ENCODE measurements at regions not wholly inside any gene's neighbourhood (a gene's known extent, or its start where the extent isn't known, plus 50 kb on each side); places are given as distances from the start of the nearest gene placed in this dataset.

DNA sequence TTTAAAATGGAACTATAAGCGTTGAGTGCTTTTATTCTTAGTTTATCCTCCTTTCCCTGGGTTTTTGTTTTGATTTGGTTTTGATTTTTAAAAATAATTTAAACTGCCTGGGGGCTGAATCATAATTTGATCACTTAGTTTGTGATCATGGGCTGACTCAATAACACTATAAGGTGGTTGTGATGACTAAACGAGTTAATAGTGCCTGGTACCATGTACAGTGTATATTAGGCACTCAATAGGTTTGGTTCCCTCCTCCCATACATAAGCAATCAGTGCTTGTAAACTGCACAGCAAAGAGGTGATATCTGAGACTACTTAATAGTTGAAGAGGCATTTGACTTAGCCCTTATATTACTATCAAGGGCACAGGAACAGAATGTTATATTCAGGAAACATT, 200.9 kb upstream of the RFC3 start:
- DNase-seq (no peak), ATAC-seq (no peak)
- no peaks in the 10 kb centered on the region for H3K36me3 ChIP-seq
- H3K9me3 ChIP-seq = no peaks in the 10 kb centered on the region
- H3K4me1 ChIP-seq = peaks cover 4% of the 10 kb centered on the region
- TF ChIP-seq CTCF (IDR thresholded peaks at IDR 0.05) = no peak
- no peaks in the 10 kb centered on the region for H3K27me3 ChIP-seq (ENCODE audit: low read depth)
- intact Hi-C loops (cut with DNase I) = no loop called here
- no peak overlapping the region for H3K4me3 ChIP-seq
- H3K27ac ChIP-seq = no peak overlapping the region

DNA sequence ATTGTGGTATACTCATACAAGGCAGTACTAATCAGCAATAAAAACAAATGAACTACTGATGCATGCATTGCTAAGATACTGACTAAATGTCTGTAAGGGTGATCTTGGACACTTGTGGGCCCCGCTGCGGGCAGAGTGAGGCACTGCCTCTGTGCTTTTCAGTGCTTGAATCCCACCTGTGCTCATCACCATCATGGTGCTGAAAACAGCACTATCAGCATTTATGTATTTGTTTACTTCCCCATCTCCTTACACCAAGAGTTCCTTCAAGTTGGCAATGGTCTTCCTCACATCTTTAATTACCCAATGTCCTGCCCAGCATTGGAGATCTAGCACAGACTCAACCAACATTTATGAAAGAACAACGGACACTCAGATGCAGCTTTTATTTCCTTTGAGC, 193.7 kb upstream of the RFC3 start:
- H3K36me3 ChIP-seq = no peaks in the 10 kb centered on the region
- ATAC-seq = no peak

GRCh38 chr13:33624740-33625139, 193.2 kb upstream of the RFC3 start:
- no peak for TF ChIP-seq CTCF (IDR thresholded peaks at IDR 0.05)
- H3K4me1 ChIP-seq = no peaks in the 10 kb centered on the region
- DNase-seq (no peak), ATAC-seq (no peak)
- H3K36me3 ChIP-seq = no peaks in the 10 kb centered on the region
- no peak overlapping the region for H3K4me3 ChIP-seq
- no peaks in the 10 kb centered on the region for H3K27me3 ChIP-seq (ENCODE audit: low read depth)
- no peak overlapping the region for H3K27ac ChIP-seq
- H3K9me3 ChIP-seq = no peaks in the 10 kb centered on the region
- intact Hi-C loops (cut with DNase I) = no loop called here

More for the DNA sequence above, 193.7 kb upstream of the RFC3 start:
- Histone ChIP-seq H3K4me3 (no peak overlapping the region), H3K27ac (no peak overlapping the region), H3K9me3 (no peaks in the 10 kb centered on the region), H3K4me1 (no peaks in the 10 kb centered on the region), H3K27me3 (ENCODE audit: low read depth) (no peaks in the 10 kb centered on the region)
- intact Hi-C loops (cut with DNase I) = no loop called here
- no peak for TF ChIP-seq CTCF (IDR thresholded peaks at IDR 0.05)
- no peak for DNase-seq

GRCh38 chr13:33626407-33626806, 191.5 kb upstream of the RFC3 start:
- Histone ChIP-seq H3K27ac (no peak overlapping the region), H3K9me3 (no peaks in the 10 kb centered on the region), H3K27me3 (ENCODE audit: low read depth) (no peaks in the 10 kb centered on the region), H3K36me3 (no peaks in the 10 kb centered on the region), H3K4me3 (no peak overlapping the region), H3K4me1 (no peaks in the 10 kb centered on the region)
- intact Hi-C loops (cut with DNase I) = no loop called here
- DNase-seq = no peak
- TF ChIP-seq CTCF (IDR thresholded peaks at IDR 0.05) = no peak
- ATAC-seq = no peak

DNA sequence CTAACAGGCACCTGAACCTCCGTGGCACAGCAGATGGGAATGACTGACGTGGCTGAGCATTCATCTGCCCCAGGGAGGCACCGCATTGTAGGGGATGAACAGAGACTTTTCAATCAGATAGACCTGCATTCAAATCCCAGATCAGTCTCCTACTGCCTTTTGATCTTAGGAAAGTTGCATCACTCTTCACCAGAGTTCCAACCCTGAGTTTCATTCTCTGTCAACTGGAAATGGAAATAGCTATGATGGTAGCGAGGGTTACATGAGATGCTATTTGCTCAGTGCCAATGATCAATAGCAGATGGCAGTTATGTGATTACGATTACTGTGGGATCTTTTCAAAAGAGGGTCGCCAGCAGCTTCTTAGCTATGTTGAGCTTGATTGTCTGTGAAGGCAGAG, 189.3 kb upstream of the RFC3 start:
- no peak overlapping the region for H3K27ac ChIP-seq
- TF ChIP-seq CTCF (IDR thresholded peaks at IDR 0.05) = no peak
- H3K4me3 ChIP-seq = no peak overlapping the region
- no peaks in the 10 kb centered on the region for H3K4me1 ChIP-seq
- ATAC-seq (no peak), DNase-seq (no peak)
- no peaks in the 10 kb centered on the region for H3K36me3 ChIP-seq
- no peaks in the 10 kb centered on the region for H3K9me3 ChIP-seq
- no peaks in the 10 kb centered on the region for H3K27me3 ChIP-seq (ENCODE audit: low read depth)
- intact Hi-C loops (cut with DNase I) = no loop called here

Data from lower lobe of right lung (tissue), 2 donors.